DOHH2 (cell line): ENCODE measurements at regions not wholly inside any gene's neighbourhood (a gene's known extent, or its start where the extent isn't known, plus 50 kb on each side); places are given as distances from the start of the nearest gene placed in this dataset.
"Not testable (repeated sequence)": the region's sequence is repeated elsewhere in the genome, so short reads cannot be mapped to it uniquely, and the experiment has no call there.

Experiments
- H3F3A ChIP-seq: fragments of 200-600 bp; sonication (generic), shearing (Covaris generic); 2 replicates; pipeline ENCODE4 v1.6.0; 2016; ENCODE audit warnings: antibody characterized with exemption, mild to moderate bottlenecking; ENCODE audit not compliant: control insufficient read depth, insufficient read depth
- H3K27ac ChIP-seq: fragments of 200-600 bp; sonication (generic); 2 replicates; pipeline ENCODE4 v1.5.1; 2014; ENCODE audit warnings: low read depth, mild to moderate bottlenecking, low read length, moderate library complexity
- H3K27me3 ChIP-seq: fragments of 200-600 bp; sonication (generic); 2 replicates; pipeline ENCODE4 v1.6.1; 2014; ENCODE audit warnings: mild to moderate bottlenecking, low read length, mixed read lengths; ENCODE audit not compliant: control insufficient read depth
- H3K36me3 ChIP-seq: fragments of 200-600 bp; sonication (generic); 2 replicates; pipeline ENCODE4 v1.6.1; 2014; ENCODE audit warnings: mild to moderate bottlenecking, low read length, moderate library complexity, mixed read lengths; ENCODE audit not compliant: control insufficient read depth
- H3K4me1 ChIP-seq: fragments of 200-600 bp; sonication (generic); 2 replicates; pipeline ENCODE4 v1.6.1; 2014; ENCODE audit warnings: mild to moderate bottlenecking, low read length, mixed read lengths; ENCODE audit not compliant: control insufficient read depth
- H3K4me2 ChIP-seq: fragments of 200-600 bp; sonication (generic); 2 replicates; pipeline ENCODE4 v1.6.0; 2014; ENCODE audit warnings: mild to moderate bottlenecking, low read length, moderate library complexity
- H3K4me3 ChIP-seq: fragments of 200-600 bp; sonication (generic); 2 replicates; pipeline ENCODE4 v1.5.1; 2014; ENCODE audit warnings: mild to moderate bottlenecking, low read length, mixed read lengths
- H3K79me2 ChIP-seq: fragments of 200-600 bp; sonication (generic); 2 replicates; pipeline ENCODE4 v1.6.1; 2014; ENCODE audit warnings: mild to moderate bottlenecking, low read length, mixed read lengths; ENCODE audit not compliant: control insufficient read depth
- H3K9me2 ChIP-seq: fragments of 200-600 bp; sonication (generic); replicated peaks from 2 replicates; pipeline ENCODE4 v1.6.1; 2014; ENCODE audit warnings: mild to moderate bottlenecking, low read length, mixed read lengths; ENCODE audit not compliant: control insufficient read depth
- H3K9me3 ChIP-seq: fragments of 200-600 bp; sonication (generic); 2 replicates; pipeline ENCODE4 v1.6.1; 2014; ENCODE audit warnings: antibody characterized with exemption, low read length, mixed read lengths; ENCODE audit not compliant: control insufficient read depth, insufficient read depth
- H4K20me1 ChIP-seq: fragments of 200-600 bp; sonication (generic); 2 replicates; pipeline ENCODE4 v1.6.0; 2014; ENCODE audit warnings: low read depth, mild to moderate bottlenecking, antibody characterized with exemption, low read length, moderate library complexity; ENCODE audit not compliant: control insufficient read depth, insufficient read depth
- EZH2phosphoT487 ChIP-seq: fragments of 200-600 bp; sonication (generic); IDR thresholded peaks from 2 replicates; pipeline ENCODE4 v1.6.1; 2017; ENCODE audit warnings: borderline replicate concordance, mild to moderate bottlenecking, antibody characterized with exemption, low read length, moderate library complexity, mixed read lengths
- TF ChIP-seq, protein P1 (sequence below): fragments of 200-600 bp; sonication (generic); IDR thresholded peaks from one replicate; pipeline ENCODE4 v1.5.1; 2014; ENCODE audit warnings: antibody characterized with exemption, mild to moderate bottlenecking, low read depth, low read length; ENCODE audit not compliant: poor library complexity, severe bottlenecking

DNA sequence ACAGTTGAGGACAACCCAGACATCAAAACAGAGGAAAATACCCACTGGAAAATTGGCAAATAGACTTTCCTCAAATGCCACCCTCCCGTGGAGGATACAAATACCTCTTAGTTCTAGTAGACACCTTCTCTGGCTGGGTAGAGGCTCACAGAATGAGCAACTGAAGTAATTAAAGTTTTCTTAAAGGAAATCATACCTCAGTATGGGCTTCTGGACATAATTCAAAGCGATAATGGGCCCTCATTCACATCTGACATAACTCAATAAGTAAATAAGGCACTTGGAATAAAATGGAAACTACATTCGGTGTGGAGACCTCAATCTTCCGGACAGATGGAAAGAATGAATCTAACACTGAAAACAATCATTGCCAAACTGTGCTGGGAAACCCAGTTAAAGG lies 115.2 kb upstream of the PLCL2 start:
- no peaks in the 10 kb centered on the region for H3K79me2 ChIP-seq
- no peak overlapping the region for H3K27ac ChIP-seq
- H3K4me3 ChIP-seq, result no peak overlapping the region
- H3K9me3 ChIP-seq, result no peaks in the 10 kb centered on the region
- no peak for TF ChIP-seq EZH2phosphoT487
- TF ChIP-seq, protein P1, sequence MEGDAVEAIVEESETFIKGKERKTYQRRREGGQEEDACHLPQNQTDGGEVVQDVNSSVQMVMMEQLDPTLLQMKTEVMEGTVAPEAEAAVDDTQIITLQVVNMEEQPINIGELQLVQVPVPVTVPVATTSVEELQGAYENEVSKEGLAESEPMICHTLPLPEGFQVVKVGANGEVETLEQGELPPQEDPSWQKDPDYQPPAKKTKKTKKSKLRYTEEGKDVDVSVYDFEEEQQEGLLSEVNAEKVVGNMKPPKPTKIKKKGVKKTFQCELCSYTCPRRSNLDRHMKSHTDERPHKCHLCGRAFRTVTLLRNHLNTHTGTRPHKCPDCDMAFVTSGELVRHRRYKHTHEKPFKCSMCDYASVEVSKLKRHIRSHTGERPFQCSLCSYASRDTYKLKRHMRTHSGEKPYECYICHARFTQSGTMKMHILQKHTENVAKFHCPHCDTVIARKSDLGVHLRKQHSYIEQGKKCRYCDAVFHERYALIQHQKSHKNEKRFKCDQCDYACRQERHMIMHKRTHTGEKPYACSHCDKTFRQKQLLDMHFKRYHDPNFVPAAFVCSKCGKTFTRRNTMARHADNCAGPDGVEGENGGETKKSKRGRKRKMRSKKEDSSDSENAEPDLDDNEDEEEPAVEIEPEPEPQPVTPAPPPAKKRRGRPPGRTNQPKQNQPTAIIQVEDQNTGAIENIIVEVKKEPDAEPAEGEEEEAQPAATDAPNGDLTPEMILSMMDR, result no peak
- H3K4me2 ChIP-seq, result no peak overlapping the region
- no peaks in the 10 kb centered on the region for H3K27me3 ChIP-seq
- H3K9me2 ChIP-seq, result no peaks in the 10 kb centered on the region
- H3K4me1 ChIP-seq, result peaks cover 18% of the 10 kb centered on the region
- H4K20me1 ChIP-seq, result no peaks in the 10 kb centered on the region
- H3F3A ChIP-seq, result no peaks in the 10 kb centered on the region
- no peaks in the 10 kb centered on the region for H3K36me3 ChIP-seq

GRCh38 chr3:16770021-16770420 lies 114.7 kb upstream of the PLCL2 start:
- no peak overlapping the region for H3K4me3 ChIP-seq
- no peaks in the 10 kb centered on the region for H3K9me3 ChIP-seq
- peaks cover 15% of the 10 kb centered on the region for H3K4me1 ChIP-seq
- H3K36me3 ChIP-seq, result no peaks in the 10 kb centered on the region
- no peaks in the 10 kb centered on the region for H3K9me2 ChIP-seq
- H3K4me2 ChIP-seq, result no peak overlapping the region
- H3K79me2 ChIP-seq, result no peaks in the 10 kb centered on the region
- no peak overlapping the region for H3K27ac ChIP-seq
- H3F3A ChIP-seq, result no peaks in the 10 kb centered on the region
- TF ChIP-seq EZH2phosphoT487, result no peak
- TF ChIP-seq, protein P1, result no peak
- H3K27me3 ChIP-seq, result no peaks in the 10 kb centered on the region
- H4K20me1 ChIP-seq, result no peaks in the 10 kb centered on the region

DNA sequence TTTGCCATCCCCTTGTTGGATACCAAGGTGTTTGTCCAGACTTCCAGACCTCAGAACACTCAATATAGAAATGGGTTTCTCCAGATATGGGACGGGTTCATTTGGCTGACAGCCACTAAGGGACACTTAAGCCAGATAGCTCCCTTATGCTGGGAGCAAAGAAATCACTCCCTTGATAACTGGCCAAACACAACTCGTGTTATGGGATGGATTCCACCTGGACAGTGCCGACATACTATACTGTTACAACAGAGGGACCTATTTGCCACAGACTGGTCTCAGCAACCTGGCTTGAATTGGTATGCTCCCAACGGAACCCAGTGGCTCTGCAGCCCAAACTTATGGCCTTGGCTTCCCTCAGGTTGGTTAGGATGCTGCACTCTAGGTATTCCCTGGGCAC lies 114.0 kb upstream of the PLCL2 start:
- no peaks in the 10 kb centered on the region for H3K79me2 ChIP-seq
- no peak overlapping the region for H3K4me2 ChIP-seq
- no peaks in the 10 kb centered on the region for H3K9me3 ChIP-seq
- TF ChIP-seq EZH2phosphoT487, result no peak
- no peaks in the 10 kb centered on the region for H3K36me3 ChIP-seq
- H3F3A ChIP-seq, result no peaks in the 10 kb centered on the region
- peaks cover 7% of the 10 kb centered on the region for H3K4me1 ChIP-seq
- H3K27ac ChIP-seq, result no peak overlapping the region
- H3K4me3 ChIP-seq, result no peak overlapping the region
- H3K27me3 ChIP-seq, result no peaks in the 10 kb centered on the region
- no peaks in the 10 kb centered on the region for H3K9me2 ChIP-seq
- no peaks in the 10 kb centered on the region for H4K20me1 ChIP-seq

GRCh38 chr3:16773594-16773993 lies 111.2 kb upstream of the PLCL2 start:
- H3F3A ChIP-seq, H3K9me3 ChIP-seq, H3K36me3 ChIP-seq, H3K4me1 ChIP-seq, H3K4me2 ChIP-seq, H3K27ac ChIP-seq, H3K27me3 ChIP-seq, H4K20me1 ChIP-seq, H3K79me2 ChIP-seq, H3K4me3 ChIP-seq, H3K9me2 ChIP-seq: not testable (repeated sequence)

DNA sequence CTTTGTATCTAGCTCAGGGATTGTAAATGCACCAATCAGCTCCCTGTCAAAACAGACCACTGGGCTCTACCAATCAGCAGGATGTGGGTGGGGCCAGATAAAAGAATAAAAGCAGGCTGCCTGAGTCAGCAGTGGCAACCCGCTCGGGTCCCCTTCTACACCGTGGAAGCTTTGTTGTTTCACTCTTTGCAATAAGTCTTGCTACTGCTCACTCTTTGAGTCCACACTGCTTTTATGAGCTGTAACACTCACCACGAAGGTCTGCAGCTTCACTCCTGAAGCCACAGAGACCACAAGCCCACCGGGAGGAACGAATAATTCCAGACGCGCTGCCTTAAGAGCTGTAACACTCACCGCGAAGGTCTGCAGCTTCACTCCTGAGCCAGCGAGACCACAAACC lies 110.2 kb upstream of the PLCL2 start:
- not testable (repeated sequence) for H4K20me1 ChIP-seq

More for the DNA sequence above, 110.2 kb upstream of the PLCL2 start:
- H3K4me3 ChIP-seq, H3K27me3 ChIP-seq, H3K36me3 ChIP-seq, H3K4me1 ChIP-seq, H3K9me3 ChIP-seq, H3K79me2 ChIP-seq, H3F3A ChIP-seq, H3K9me2 ChIP-seq, H3K4me2 ChIP-seq, H3K27ac ChIP-seq: not testable (repeated sequence)
